Mucosa of descending colon (tissue), 3 donors: ENCODE measurements at regions not wholly inside any gene's neighbourhood (a gene's known extent, or its start where the extent isn't known, plus 50 kb on each side); places are given as distances from the start of the nearest gene placed in this dataset.

Experiments used
- ATAC-seq: fragments of 200-7000 bp; cut with Tn5 transposase; one replicate; pipeline ENCODE4 v1.9.1; 2020; ENCODE audit warnings: mild to moderate bottlenecking, moderate library complexity
- DNase-seq, 3 donors: peaks; one replicate each; pipeline ENCODE4 v3.0.0-alpha.2; 2020
- H3K36me3 ChIP-seq: fragments of 200-600 bp; one replicate; pipeline ENCODE4 v1.8.0; 2021; ENCODE audit warnings: low read depth, mild to moderate bottlenecking
- H3K4me1 ChIP-seq: fragments of 200-600 bp; one replicate; pipeline ENCODE4 v1.8.0; 2021; ENCODE audit warnings: low read depth, mild to moderate bottlenecking
- H3K4me3 ChIP-seq: fragments of 200-600 bp; one replicate; pipeline ENCODE4 v1.8.0; 2021; ENCODE audit warnings: mild to moderate bottlenecking
- H3K9me3 ChIP-seq: fragments of 200-600 bp; one replicate; pipeline ENCODE4 v1.8.0; 2021; ENCODE audit warnings: mild to moderate bottlenecking
- CTCF ChIP-seq: fragments of 200-600 bp; IDR thresholded peaks from one replicate; pipeline ENCODE4 v1.8.0; 2022; ENCODE audit warnings: antibody characterized with exemption, mild to moderate bottlenecking
- intact Hi-C, 2 donors: fragments of 100-400 bp; cut with DNase I in 1 of 2; cut with micrococcal nuclease in 1 of 2; formaldehyde crosslinking; loops; one replicate each; pipeline versions ENCODE4 v1.11.0 to v1.11.1; 2022; cut with DNase I, micrococcal nuclease
- donor health status: DM: no; HTN: no; CAD: no; lungs with moderate emphysema.
- donor health status: DM: no; HTN: no; CAD: no.
- donor health status: DM: no; HTN: yes; CAD: no.

GRCh38 chr14:100472094-100472455 lies 115.1 kb downstream of the BEGAIN start:
- no peak for DNase-seq
- no peak for ATAC-seq
- intact Hi-C loops: no loop called here
- Histone ChIP-seq H3K4me1 (no peaks in the 10 kb centered on the region), H3K36me3 (no peaks in the 10 kb centered on the region), H3K9me3 (no peaks in the 10 kb centered on the region), H3K4me3 (no peak overlapping the region)
- no peak for TF ChIP-seq CTCF

DNA sequence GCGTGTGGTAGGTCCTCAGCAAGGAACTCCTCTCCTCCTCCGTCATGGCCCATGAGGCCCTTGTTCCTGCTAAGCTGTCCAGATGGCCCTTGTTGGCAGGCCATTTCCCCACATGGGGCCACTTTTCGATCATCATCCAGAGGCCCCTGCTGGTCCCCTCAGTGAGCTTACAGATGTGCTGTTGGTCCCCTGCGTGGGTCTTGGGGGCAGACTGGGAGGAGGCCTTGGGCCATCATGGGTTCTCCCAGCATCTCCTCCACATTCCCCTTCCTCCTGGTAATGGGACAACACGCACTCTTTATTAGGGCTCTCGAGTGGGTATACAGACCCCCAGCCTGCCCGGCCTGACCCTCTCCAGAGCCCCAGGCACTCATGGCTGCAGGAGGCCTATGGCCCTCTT lies 114.7 kb downstream of the BEGAIN start:
- TF ChIP-seq CTCF: no peak
- no peak for ATAC-seq

DNA sequence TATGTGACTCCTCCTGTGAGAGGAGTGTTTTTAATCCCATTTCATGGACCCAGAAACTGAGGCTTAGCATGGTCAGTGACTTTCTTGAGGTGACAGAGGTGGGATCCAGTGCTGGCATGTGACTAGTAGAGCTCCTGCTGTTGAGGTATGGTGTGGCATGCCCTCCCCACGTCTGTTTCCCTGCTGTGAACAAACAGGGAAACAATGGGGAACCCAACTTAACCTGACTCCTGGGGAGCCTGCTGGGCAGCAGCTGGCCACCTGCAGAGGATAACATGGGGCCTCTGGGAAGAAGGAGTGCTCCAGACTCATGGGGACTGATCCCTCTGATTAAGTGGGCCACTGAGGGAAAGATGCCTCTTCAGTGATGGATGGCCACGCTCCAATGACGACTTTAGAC lies 114.0 kb downstream of the BEGAIN start:
- DNase-seq (no peak), ATAC-seq (no peak)
- Histone ChIP-seq H3K36me3 (no peaks in the 10 kb centered on the region), H3K4me1 (no peaks in the 10 kb centered on the region), H3K4me3 (no peak overlapping the region), H3K9me3 (no peaks in the 10 kb centered on the region)
- intact Hi-C loops: no loop called here
- TF ChIP-seq CTCF: no peak

More for the DNA sequence above, 114.7 kb downstream of the BEGAIN start:
- Histone ChIP-seq H3K36me3 (no peaks in the 10 kb centered on the region), H3K4me1 (no peaks in the 10 kb centered on the region), H3K4me3 (no peak overlapping the region), H3K9me3 (no peaks in the 10 kb centered on the region)
- DNase-seq: no peak
- intact Hi-C loops: no loop called here

GRCh38 chr14:100474196-100474595 lies 113.0 kb downstream of the BEGAIN start:
- no peaks in the 10 kb centered on the region for H3K4me1 ChIP-seq
- DNase-seq: no peak
- no peak for ATAC-seq
- intact Hi-C loops: no loop called here
- no peak for TF ChIP-seq CTCF
- H3K9me3 ChIP-seq: no peaks in the 10 kb centered on the region
- H3K4me3 ChIP-seq: no peak overlapping the region
- no peaks in the 10 kb centered on the region for H3K36me3 ChIP-seq

- H3K4me3 ChIP-seq: no peak overlapping the region
- no peak for TF ChIP-seq CTCF
- DNase-seq (no peak), ATAC-seq (no peak)
- no peaks in the 10 kb centered on the region for H3K4me1 ChIP-seq
- H3K36me3 ChIP-seq: no peaks in the 10 kb centered on the region
- H3K9me3 ChIP-seq: no peaks in the 10 kb centered on the region
- intact Hi-C loops: no loop called here
These were observed 111.9 kb downstream of the BEGAIN start for GRCh38 chr14:100475268-100475667.
